ENCODE measurements at regions not wholly inside any gene's neighbourhood (a gene's known extent, or its start where the extent isn't known, plus 50 kb on each side); places are given as distances from the start of the nearest gene placed in this dataset.

DNA sequence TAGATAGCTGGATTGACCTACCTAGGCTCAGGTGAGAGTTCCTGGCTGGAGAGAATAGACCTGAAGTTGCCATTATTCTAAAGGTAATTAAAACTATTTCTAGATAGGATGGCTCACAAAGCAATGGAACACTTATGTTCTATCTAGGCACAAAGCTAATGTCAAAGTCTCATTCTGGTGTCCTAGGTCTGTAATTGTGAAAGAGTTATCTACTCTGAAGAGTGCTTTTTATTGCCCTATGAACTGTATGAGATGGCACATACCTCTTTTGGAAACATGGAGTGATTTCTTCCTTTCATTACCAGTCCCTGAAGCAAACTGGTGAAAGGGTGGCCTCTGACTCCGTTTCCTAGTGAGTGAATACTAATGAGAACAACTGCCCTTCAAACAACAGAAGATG lies 80.3 kb downstream of the MTNR1B start:
- no peak for TF ChIP-seq POLR2AphosphoS5 (IDR thresholded peaks at IDR 0.05; ENCODE audit: low read depth, low read length)
- TF ChIP-seq, protein P1, sequence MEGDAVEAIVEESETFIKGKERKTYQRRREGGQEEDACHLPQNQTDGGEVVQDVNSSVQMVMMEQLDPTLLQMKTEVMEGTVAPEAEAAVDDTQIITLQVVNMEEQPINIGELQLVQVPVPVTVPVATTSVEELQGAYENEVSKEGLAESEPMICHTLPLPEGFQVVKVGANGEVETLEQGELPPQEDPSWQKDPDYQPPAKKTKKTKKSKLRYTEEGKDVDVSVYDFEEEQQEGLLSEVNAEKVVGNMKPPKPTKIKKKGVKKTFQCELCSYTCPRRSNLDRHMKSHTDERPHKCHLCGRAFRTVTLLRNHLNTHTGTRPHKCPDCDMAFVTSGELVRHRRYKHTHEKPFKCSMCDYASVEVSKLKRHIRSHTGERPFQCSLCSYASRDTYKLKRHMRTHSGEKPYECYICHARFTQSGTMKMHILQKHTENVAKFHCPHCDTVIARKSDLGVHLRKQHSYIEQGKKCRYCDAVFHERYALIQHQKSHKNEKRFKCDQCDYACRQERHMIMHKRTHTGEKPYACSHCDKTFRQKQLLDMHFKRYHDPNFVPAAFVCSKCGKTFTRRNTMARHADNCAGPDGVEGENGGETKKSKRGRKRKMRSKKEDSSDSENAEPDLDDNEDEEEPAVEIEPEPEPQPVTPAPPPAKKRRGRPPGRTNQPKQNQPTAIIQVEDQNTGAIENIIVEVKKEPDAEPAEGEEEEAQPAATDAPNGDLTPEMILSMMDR (IDR thresholded peaks at IDR 0.05), result no peak
- no peak for TF ChIP-seq EP300 (IDR thresholded peaks at IDR 0.05; ENCODE audit: borderline replicate concordance in 1 of 2, low read depth in 1 of 2, low read length in 1 of 2)
- no peak for TF ChIP-seq FOXJ3 (CRISPR knock-in tag; IDR thresholded peaks at IDR 0.05)

Measured in SK-N-SH (cell line).